Stimulated activated CD4-positive, alpha-beta T cell treated with anti-CD3 and anti-CD28 coated beads, Interleukin-4, amount 100 ng/mL, for 4 hours (primary cell): ENCODE measurements at regions not wholly inside any gene's neighbourhood (a gene's known extent, or its start where the extent isn't known, plus 50 kb on each side); places are given as distances from the start of the nearest gene placed in this dataset.
"Not testable (repeated sequence)": the region's sequence is repeated elsewhere in the genome, so short reads cannot be mapped to it uniquely, and the experiment has no call there.

Source experiments
- DNase-seq, 2 experiments: peaks; one replicate each; pipeline ENCODE4 v3.0.0-alpha.2; 2020

DNA sequence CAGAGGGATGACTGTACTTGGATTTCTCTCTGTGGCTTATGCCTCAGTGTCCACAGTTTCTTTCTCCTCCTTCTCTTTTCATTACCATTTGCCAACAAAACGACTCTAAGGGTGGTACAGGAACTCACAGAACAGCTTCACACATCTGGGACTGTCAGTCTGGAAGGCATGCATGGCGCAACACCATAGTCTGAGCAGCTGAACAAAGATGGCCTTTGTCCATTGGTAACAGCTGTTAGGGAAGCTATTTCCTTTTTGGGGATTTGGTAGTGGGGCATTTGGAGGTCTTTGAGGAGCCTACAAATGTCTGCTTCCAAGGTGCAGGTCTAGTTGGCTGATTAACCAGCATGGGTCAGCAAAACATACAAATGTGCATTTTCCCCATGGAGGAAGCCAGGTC, 81.4 kb upstream of the PCDH8 start:
- DNase-seq, result no peak

DNA sequence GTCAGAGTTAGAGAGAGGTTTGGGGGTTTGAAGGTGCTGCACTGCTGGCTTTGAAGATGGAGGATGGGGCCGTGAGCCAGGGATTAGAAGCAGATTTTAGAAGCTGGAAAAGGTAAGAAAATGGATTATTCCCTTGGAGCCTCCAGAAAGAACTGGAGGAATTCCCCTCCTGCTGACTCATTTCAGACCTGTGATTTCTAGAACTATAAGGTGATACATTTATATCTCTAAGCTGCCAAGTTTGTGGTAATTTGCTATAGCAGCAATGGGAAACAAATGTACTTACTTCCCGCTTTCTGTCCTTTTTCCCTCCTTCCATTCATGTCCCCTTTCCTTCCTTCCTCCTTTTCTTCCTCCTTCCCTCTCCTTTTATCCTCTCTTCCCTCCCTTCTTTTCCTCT, 78.5 kb upstream of the PCDH8 start:
- no peak for DNase-seq

DNA sequence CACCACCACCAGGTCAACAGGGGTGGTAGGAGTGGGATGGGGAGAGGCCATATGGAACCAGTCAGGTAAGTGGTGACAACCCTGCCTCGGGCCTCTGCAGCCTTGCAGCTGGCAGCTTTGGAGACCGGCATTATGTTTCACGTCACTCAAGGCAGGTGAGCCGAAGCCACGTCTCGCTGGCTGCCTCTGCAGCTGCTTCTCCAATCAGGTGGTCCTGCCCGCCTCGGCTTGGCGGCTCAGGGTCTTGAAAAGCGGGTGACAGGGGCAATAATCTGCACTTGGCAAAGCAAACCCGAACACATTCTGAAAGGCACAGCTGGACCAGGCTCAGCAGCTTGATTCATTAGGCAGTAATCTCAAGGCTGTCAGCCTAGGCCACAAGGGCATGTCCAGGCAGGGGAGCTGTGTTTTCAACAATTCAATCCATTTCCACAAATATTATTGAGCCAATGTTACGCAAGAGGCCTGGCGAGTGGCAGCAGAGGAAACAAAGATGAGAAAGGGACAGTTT, 77.4 kb upstream of the PCDH8 start:
- no peak for DNase-seq

DNA sequence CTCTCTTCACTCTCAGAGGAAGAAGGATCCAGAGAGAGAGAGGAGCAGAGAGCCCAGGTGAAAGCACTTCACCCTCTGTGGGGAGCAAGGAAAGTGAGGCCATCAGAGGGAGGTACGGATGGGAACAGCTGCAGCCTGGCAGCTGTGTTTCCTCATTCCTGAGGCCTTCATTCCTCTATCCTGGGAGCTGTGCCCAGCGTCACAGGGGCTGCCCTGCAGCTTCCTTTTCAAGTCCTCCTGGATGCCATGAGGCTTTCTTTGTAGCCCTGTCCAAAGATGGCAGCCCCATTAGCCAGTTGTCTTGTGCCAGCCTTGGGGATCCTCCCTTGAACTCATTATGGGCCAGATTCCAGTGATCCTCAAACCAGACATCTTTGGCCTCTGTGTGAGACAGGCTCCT, 76.8 kb upstream of the PCDH8 start:
- DNase-seq, result no peak

DNA sequence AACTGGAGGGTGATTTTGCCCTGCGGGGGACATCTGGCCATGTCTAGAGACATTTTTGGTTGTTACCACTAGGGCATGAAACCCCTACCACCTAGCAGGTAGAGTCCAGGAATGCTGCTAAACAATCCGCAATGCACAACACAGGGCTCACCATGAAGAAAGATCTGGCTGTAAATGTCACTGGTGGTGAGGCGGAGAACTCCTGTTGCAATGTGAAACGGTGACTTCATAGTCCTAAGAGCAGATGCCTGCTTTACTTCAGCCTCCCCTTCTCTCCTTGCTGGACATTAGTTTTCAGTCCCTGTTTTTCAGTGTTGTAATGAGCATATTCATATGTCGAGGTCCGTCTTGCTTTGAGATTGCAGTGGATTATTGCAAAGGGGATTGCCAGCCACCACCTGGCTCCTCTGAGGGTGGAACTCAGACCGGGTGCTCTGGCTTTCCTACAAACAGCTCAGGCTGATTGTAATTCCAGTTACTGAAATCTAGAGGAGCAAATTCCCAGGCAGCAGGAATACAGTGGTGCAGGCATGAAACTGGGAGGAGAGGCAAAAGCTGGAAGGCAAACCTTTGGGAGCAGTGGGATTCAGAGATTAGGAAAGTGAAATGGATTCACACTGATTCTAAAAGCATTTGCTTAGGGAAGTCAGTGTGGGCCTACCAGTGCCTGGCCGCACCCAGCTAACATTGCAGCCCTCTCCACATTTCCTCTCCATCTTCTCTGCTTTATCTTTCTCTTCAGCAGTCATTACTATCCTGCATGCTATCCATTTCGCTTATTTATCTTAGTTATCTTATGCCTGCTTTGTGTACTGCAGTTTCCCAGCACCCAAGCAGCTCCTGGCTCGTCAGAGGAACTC, 76.1 kb upstream of the PCDH8 start:
- DNase-seq, result no peak

DNA sequence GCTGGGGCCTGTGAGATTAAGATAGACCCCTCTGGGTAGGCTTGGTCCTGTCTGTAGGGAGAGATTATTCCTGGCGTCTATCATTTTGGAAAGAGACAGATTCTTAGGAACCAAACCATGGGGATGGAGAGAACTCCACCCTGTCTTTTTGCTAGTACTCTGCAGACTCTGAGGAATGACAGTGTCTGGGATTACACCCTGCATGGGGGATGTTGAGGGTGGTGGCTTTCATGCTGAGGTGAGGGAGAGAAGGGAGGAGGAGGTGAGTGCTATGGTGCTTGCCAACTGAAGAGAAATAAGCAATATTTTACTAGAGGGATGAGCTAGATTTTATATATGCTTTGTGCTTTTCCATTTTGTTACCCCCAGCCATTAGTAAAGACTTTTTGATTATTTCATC, 74.5 kb upstream of the PCDH8 start:
- no peak for DNase-seq

DNA sequence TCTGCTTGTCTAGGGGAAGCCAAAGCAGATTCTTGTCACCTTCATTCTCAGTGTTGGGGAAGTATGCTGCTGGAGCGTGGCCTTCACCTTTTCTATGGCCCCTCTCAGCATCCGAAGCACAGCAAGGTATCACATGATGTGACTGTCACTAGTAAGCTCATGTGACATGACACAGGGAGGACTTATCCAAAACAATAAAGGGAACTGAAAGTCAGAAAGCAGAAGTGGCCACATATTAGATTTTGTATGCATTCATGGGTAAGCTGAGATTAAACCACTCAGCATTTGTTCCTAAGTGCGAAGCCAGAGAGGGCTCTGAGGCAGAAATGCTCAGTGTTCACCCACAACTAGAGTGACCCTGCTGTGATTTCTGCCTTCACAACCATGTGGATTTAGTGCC, 72.8 kb upstream of the PCDH8 start:
- no peak for DNase-seq

DNA sequence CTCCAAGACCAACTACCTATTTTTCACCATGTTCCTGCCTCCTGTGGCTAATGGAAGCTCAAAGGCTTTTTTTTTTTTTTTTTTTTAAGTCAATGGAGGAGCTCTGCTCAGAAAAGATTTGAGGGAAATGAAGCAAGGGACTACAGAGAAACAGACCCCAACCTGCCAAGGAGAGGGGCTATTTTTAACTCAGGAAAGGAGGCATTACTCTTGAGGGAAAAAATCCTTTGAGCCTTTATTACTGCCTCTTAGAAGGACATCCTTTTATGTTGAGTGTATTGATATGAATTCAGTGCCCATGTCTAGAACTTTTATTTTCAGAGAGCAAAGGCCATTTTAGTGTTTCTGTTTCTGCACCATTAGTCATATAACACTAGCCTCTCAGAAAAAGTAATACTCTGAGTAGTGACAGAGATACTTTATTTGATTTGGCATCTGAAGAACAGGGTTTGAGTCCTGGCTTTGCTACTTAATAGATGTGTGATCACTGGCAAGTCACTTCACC, 68.1 kb upstream of the PCDH8 start:
- DNase-seq, result no peak

DNA sequence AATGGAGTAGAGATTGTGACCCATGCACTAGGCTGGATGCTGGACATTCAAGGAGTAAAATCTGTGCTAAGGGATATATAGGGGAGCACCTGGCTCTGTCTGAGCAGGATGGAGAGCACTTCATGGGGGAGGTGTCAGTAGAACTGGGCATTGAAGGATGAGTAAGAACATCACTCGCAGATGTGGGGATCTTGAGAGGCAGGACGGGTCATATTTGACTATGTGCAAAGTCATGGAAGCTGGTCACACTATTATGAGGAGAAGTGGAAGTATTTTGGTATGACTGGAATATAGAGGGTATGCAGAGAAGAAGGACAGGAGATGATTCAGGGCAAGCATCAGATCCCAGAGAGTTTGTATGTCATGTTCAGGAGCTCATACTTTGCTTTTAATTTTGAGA, 62.9 kb upstream of the PCDH8 start:
- no peak for DNase-seq

DNA sequence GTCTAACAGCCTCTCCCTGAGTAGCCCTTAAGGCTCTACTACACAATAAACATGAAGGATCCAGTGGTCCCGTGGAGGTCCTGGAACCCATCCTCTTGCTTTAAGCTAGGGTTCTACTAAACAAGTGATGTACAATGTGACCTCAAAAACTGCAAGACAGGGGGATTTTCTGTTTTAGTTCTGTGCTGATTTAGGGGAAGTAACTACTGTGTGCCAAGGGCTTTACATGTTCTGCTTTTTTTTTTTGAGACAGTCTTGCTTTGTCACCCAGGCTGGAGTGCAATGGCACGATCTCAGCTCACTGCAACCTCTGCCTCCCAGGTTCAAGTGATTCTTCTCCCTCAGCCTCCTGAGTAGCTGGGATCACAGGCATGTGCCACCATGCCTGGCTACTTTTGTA, 61.9 kb upstream of the PCDH8 start:
- DNase-seq, result not testable (repeated sequence)

DNA sequence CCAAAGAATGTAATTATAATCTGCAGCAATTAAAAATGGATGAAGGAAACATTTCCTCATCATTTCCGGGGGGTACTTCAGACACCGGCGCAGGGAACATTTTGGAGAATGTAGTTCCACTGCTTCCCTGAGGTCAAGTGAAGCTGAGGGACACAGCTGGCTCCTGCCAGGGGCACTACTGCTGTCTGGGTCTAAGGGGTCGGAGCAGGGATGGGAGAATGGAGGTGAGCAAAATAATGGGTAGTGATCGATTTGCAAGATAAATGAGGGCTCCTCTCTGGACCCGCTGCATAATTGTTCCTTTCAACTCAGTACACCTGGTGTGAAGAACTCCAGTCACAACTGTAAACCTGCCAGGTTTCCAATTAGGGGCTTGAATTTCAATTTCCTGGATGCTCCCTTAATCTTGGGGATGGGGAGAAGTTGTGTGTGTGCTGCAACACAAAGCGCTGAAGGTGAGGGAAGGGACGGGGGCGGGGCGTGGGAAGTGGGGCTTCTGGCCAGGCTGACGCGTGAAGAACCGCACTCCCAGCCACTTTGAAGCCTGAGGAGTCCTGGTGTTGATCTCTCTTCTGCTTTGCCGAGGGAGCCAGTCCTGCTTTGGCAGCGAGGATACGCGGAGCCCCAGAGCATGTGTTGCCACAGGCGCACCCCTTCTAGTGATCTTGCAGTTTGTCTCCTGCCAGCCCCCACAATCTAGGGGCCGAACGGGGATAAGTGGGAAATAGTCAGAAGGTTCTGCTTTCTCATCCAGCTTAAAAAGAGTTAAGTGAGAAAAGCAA, 57.9 kb upstream of the PCDH8 start:
- no peak for DNase-seq

DNA sequence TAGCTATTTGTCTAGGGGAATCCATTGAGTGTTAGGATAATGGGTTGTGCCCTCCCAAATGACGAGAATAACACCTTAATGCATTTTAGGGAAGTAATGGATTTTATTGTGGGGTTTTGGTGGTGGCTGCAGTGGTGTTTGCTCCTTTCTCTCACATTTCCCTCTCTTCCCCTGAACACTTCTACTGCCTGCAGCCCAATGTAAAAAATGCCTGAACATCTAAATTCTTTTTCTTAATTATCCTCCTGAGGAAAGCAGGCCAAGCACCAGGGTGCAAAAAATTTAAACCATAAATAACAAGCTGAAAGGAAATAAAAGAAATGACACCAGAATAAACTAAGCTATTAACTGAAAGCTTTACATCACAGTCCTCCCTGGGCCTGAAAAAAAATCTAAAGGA, 57.3 kb upstream of the PCDH8 start:
- DNase-seq, result no peak

DNA sequence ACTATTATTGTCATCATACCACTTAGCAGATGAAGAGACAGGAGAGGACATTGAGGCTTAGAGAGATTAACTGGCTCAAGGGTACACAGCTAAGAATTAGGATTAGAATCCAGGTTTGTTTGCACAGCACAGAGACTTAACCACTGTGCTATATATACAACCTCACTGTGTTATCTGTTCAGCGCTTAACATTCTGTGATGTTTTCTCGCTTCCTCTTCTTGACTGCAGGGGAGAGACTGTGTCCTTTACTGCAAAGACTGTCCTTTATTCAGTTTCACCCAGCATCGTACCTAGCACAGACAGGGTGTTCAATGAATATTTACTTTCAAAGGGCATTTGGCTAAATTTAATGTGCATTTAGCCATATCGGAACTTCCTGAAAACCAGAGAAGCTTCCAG, 54.9 kb upstream of the PCDH8 start:
- no peak for DNase-seq

DNA sequence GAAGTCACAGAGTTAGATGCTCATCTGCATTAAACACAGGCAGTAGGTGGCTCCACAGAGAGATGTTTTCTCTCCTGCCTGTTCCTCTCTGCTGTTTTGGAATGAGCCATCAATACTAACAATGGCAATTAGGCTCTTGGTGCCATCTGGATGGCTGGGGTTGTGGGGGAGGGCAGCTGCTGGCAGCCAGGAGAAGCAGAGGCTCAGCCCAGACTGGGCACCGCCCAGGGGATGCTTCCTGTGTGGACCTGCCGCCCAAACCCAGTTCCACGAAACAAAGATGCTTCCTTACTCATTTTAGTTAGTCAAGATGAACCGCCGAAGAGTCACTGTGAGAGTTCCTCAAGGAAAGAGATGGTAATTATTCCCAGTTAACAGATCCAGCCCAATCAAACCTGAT, 50.8 kb upstream of the PCDH8 start:
- no peak for DNase-seq
